Inferior parietal cortex (tissue), 1 donor: ENCODE measurements at regions not wholly inside any gene's neighbourhood (a gene's known extent, or its start where the extent isn't known, plus 50 kb on each side); places are given as distances from the start of the nearest gene placed in this dataset.

Experiments used
- DNase-seq: peaks from one replicate; pipeline ENCODE4 v3.0.0-alpha.2; 2016; ENCODE audit errors: extremely low spot score

DNA sequence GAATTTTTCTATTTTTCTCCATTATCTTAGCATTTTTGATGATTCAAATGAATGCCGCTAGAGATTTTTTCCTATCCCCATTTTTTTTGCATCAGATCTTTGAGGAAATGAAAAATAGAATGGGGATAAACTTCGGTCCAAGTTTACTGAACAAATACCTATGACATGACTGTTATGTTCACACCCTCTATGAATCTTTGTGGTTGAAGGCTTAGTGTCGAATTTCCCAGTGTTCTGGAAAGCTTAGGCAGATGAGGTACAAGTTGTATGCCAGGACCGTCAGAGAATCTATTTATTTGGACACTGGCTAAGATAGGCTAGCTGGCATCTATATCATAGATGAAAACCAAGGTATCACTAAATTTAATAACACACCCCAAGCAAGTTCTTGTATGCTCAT lies 123.4 kb downstream of the SPCS3 start:
- no peak for DNase-seq

DNA sequence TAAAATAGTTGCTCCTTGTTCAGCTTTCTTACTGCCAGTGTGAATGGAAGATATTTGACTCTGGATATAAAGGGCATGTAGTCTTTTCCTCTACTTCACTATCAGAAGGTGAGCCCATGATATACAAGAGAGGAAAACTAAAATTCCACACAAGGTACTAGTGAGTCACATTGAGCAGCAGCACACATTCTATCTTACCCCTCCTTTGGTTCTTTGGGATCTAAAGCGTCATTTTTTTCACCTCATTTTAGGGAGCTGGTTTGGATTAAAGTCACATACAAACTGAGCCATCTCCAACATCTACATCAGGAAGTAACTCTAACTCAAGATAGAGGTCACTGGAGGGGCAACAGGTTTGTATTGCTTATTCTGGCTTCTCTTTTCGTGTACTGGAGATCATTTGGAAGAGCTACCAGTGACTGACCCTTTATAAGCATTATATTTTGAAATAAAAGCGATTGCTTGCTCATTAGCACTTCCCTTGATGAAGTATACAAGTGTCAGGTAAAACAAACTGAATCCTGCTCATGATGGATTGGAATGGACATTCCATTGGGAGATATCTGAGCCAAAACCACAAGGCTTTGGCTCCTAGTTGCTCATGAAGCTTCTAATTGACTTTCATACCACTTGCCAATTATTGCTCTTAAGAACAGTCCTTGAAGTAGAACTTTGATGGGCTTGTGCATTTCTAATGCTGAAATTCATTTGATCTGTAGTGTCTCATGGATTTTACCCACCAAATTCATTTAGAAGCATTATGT lies 124.1 kb downstream of the SPCS3 start:
- no peak for DNase-seq

DNA sequence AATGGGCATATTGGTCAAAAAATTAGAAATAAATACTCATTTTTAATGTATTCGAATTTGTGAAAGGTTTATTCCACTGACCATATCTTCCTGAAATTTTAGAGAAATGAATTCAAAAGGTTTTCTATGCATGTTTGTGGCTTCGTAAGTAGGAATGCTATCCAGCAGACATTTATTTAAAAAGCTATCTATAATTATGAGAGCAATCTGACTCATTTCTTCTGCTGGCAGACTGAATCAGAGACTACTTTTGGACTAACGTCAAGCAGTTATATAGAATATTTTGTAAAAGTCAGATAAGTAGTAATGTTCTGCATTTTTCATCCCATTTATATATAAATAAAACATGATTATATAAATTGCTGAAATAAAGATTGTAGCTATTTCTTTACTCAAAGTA lies 125.0 kb downstream of the SPCS3 start:
- no peak for DNase-seq

DNA sequence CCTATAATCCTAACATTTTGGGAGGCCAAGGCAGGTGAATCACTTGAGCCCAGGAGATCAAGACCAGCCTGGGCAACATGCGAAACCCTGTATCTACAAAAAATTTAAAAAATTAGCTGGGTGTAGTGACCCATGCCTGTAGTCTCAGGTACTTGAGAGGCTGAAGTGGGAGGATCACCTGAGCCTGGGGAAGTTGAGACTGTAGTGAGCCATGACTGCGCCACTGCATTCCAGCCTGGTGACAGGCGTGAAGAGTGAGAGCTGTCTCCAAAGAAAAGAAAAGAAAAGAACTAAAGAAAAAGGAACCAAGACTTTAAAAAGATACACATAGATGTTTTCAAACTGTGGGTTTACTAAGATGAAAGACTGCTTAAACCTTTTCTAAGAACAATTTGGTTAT lies 129.0 kb downstream of the SPCS3 start:
- DNase-seq = no peak

DNA sequence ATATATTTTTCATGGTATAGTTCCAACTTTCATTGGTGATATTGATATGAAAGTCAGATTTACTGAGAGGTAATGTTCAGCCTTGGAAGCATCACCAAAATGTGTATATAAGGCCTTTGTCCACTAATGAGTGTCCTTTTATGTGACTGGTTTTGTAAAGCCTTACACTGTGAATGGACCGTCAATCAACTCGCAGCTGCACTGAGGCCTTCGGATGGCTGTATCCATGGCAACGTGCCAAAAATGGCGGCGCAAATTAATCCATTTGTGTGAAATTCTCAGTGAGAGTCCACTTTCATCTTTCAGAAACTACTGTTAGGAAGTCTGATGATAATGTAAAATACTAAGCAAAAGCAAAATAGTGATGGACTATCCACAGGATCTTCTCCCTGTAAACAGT lies 131.7 kb downstream of the SPCS3 start:
- DNase-seq = peak; percentile 72

DNA sequence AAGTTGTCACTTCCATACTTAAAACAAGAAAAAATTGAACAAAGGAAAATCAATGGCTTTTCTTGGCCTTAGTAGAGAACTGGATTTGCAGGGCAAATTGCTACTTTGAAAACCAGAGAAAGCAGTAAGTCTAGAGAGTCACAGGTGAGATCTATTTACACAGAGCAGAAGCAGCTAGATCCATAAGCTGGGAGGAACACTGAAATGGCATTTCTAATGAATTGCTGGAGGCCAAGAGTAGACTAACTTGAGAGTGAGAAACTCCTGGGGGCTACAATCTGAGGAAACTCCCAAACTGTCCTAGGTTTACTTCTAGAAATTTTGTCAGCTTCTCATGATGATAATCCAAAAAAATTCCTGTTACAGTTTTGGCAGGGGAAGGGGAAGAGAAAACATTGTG lies 133.3 kb downstream of the SPCS3 start:
- no peak for DNase-seq

DNA sequence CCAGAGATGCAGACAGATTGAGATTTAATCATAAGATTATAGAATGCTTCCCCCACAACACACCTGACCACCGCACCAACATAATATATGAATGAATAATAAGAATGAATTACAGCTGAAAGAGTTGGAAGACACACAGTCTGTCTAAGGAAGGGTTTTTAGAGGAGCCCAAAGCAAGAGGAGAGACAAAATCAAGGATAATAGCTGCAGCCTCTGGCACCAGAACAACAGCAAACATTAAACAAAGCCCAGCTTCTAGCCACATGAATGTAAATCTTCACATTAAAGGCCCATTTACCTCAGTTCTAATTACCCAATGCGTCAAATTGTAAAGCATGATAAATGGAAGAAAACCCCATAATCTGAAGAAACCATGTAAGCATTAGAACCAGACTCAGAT lies 133.9 kb downstream of the SPCS3 start:
- no peak for DNase-seq

DNA sequence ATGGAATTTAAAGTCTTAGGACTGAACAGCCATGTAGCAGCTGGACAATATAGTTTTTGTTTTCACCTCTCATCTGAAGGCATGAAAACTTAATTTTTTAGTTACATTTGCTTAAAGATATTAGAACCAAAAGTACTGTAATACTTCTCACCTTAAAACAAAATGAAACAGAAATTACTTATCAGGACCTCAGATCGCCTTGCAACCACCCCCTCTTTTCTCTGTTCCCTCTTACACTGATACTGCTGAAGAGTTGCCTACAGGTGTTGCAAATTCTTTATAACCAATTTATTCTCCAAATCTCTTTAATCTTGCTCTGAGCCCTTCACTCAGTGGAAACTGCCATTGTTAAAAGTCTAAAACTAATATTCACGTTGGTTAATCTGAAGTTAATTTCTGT lies 145.0 kb downstream of the SPCS3 start:
- DNase-seq = no peak

DNA sequence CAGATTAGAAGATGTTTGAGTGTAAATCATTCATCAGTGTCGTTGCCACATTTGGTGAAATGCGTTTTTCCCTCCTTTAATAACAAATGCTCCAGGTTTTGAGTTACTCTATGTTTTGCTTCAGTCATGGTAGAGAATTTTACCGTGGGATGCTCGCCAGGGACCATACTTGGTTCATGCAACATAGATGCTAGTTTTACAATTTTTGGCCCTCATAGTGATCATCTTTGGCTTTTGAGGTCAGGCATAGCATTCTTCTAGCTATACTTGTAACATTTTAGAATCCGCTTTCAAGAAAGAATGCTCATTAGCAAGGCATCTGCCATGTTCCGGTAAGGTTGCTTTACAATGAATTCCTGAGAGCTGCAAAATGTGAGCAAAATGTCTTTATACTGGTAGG lies 147.2 kb downstream of the SPCS3 start:
- no peak for DNase-seq

DNA sequence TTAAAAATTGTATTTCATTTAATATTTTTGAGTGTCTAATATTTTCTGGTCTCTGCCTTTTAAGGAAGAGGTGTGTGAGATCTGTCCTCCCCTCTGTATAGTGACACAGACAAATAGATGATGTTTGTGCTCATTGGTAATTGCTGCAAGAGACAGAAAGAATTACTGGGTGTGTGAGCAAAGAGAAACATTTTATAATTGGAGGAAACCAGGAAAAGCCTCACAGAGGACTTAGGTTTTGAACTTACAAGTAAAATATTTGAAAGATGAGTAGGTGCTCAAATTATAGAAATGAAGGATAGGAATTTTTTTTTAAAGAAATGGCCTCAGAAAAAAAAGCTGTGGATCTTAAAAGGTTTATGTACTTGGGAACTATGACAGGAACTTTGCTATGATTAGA lies 149.8 kb downstream of the SPCS3 start:
- no peak for DNase-seq

DNA sequence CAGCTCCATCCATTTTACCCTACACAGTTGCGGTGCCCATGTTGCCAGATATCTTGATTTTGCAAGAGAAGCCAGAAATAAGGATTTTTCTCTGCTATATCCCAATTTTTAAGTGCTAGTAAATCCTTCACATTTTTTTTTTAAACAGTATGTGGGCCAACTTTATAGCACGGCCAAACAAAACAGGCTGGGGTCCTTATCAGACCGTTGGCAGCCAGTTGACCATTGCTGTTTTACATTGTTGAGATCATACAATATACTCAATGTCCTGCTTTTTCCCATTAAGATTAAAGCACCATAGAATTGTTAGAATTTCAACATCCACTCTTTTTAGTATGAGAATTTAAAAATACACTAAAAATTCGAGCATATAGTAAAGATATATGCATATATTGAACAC lies 150.9 kb downstream of the SPCS3 start:
- DNase-seq = no peak

DNA sequence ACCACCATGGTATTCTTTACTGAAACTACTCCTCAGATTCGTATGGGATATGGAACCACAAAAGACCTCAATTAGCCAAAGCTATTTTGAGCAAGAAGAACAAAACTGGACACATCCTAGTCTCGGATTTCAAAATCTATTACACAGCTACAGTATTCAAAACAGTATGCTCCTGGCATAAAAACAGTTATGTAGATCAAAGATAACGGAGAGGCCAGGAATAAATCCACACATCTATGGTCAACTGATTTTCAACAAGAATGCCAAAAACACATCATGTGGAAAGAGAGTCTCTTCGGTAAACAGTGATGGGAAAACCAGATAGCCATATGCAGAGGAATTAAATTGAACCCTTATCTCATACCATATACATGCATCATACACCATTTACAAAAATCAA lies 155.3 kb downstream of the SPCS3 start:
- DNase-seq = no peak

DNA sequence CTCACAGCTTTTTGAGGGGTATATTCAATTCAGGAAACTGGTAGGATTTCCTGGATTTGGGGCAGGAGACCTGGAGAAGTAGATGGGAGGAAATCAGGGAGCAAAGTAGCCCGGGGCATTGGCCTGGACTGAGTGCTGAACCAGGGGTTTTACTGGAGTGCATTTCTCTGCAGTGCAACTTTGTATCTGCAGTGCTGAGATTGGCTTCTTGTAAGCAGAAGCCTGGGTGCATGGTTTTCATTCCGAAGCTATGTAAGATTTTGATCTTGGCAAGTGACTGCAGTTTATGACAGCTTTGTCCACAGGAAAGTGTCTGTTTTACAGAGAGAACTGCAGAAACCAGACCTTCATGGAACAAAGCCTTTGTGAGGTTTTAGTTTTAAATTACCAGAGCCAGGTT lies 158.3 kb downstream of the SPCS3 start:
- DNase-seq = no peak

DNA sequence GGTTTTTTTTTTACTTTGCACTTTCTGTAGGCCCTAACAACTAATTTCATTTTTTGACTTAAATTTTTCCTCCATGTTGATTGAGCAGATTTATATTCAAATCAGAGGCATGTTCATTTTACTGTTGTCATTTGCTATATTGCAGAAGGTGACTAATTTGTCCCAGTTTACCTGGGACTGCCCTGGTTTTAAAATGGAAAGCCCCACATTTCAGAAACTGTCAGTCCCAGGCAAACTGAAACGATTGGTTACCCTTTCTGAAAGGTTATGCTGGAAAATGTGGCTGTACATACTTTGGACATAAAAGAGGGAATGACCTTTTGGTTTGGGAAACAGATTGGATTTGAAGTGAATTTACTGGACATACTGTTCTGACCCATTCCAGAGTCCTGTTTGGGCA lies 160.0 kb downstream of the SPCS3 start:
- DNase-seq = no peak

DNA sequence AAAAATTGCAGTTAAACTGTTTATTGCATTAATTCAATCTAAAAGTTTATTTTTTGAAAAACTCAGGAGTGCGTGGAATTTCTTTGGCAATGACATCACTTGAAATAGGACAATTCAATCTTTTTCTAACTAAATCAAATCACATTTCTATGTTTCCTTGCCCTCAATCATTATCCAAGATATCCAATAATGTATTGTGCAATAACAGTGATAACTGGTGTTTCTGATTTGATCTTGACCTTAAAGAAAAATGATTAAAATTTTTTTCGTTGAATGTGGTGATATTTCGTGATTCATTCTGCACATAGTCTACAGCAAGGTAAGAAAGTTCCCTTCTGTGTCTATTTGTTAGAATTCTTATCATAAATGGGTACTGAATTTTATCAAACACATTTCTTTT lies 163.2 kb downstream of the SPCS3 start:
- DNase-seq = no peak

DNA sequence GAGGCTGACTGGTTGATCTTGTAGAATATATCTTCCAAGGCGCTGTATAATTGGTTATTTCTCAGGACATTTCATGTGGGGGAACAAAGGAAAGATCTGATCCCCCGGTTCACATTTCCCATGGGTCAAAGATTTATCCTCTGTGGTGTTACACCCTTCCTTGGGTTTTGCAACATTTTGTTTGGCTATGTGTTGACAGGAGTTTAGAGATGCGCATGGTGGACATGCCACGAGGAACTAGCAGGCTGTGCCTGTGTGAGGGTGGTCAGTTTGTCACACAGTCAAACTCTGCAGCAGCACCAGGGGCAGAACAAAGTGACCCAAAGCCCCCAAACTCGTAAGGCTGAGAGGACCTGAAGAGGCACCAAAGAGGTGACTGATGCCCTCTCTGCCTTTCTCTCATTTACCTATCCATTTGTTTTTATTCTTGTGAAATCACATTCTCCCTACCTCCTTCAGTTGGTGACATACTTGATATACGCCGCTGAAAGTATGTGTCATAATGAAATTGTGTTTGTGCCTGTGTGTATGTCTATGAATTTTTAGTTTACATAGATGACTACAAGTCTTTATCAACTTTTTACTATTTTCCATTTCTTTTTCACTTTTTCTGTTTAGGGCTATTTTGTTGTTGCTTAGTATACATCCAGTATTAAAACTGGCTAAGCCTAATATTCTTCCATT lies 164.7 kb downstream of the SPCS3 start:
- no peak for DNase-seq

DNA sequence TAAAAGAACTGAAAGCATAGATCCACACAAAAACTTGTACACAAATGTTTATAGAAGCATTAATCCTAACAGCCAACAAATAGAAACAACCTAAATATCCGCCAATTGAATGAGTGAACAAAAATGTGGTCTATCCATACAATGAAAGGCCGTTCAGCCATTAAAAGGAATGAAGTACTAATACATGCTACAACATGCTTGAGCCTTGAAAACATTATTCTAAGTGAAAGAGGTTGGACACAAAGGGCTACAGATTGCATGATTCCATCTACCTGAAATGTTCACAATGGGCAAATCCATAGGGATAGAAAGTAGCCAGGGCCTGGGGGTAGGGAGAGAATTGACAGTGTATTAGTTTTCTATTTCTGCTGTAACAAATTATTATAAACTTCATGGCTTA lies 169.2 kb downstream of the SPCS3 start:
- no peak for DNase-seq

DNA sequence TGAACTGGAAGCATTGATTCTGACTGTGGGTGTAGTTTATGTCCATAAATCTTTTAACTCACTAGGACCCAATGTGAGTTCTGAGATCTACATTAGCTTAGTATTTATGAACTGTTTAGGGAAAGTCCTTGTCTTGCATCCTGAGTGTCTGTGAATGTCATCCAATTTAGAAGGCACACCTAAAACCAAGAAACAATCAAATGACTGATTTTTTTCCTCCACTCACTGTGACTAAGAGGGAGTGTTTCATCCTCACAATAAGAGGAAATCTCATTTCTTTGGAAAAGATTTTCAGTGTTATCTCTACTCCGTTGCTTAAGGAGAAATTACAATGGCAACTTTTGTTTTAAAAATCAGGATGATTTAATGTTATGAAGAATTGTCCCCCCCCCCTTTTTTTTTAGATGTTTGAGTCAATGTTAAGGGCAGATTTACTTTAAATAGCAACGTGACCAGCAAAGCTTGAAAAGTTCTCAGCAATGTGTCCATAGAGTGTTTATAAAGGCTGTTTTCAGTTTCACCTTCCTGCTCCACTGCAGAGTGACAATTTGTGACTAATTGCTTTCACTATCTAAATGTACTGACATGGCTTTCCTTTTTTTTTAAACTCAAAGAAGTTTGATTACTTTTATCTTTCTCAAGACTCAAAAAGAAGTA lies 173.0 kb downstream of the SPCS3 start:
- DNase-seq = no peak

DNA sequence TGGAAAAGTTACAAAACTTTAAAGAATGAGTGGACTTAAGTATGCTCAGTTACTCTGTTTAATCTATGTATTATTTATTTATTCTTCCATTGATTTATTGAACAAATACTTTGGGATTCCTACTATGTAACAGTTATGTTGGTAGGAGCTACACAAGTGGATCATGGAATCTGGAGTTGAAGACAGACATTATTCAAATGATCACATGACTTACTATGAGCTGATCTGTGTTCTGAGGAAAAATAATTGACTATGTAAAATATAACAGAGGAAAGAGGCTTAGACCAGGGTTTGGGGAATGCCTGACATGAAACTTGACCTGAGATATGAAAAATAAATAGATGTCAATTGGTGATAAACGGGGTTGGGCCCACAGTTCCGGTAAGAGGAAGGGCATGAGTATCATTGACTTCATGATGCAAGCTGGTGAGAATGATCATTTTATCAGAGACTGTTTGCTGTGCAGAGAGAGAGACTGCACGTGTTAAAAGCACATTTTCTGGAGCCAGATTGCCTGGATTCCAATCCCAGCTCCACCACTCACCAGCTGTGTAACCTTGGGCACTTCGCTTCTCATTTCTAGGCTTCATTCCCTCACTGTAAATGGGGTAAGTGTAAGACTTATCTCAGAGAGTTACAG lies 179.0 kb downstream of the SPCS3 start:
- no peak for DNase-seq

DNA sequence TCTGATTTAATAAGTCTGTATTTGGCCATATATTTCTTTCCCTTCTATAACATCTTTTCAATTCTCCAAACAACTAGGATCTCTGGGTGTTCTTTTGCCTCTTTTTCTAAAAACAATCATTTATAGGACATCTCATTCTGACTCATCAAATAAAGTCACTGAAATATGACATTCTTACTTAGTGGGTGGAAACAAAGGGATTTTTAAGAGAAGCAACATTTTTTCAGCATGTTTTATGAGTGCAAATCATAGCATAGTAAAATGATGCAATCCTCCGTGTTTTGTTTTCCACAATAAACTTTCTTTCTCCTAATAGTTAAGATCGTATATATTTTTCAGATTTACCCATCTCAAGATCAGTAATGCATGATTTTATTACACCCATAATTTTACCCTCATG lies 179.8 kb downstream of the SPCS3 start:
- no peak for DNase-seq

DNA sequence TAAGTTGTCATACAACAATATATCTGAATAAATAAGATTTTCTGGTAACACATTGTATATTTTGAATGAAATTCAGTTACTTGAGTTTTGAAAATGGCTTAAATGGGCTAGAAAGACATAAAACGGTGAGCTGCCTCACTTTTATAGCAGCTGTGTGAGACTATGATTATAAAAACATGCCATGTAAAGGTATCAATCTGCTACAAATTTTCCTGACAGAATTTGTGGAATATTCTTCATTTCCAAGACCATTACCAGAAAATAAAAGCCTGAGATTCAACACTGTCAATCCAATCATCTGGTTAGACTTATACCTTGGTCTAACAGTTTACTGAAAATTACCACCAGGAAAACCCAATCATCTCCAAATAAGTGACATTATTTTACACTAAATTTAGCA lies 181.1 kb downstream of the SPCS3 start:
- DNase-seq = no peak

DNA sequence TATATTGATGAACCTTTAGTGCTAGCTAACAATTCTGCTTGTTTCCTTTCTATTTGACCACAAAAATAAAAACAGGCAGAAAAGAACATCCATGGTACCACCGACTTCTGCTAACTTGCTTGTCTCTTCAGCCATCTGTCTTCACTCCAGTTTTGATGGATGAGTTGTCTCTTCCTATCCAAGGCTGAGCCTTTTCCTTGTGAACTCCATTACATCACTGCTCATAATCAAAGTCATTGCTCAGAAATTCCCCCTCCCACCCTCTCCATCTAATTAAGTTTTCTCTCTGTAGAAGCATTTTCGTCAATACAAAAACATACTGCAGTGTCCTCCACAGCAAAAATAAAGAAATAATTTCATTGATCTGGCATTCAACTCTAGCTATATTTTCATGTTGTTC lies 184.4 kb downstream of the SPCS3 start:
- no peak for DNase-seq
